PC-3 (cell line): ENCODE measurements at regions not wholly inside any gene's neighbourhood (a gene's known extent, or its start where the extent isn't known, plus 50 kb on each side); places are given as distances from the start of the nearest gene placed in this dataset.

Source experiments
- EZH2 ChIP-seq: fragments of 300-600 bp; sonication (generic); IDR thresholded peaks from one replicate; pipeline ENCODE4 v1.6.1; 2017; ENCODE audit warnings: antibody characterized with exemption, mild to moderate bottlenecking, low read length; ENCODE audit not compliant: unreplicated experiment
- EZH2phosphoT487 ChIP-seq: fragments of 300-600 bp; sonication (generic); IDR thresholded peaks from 2 replicates; pipeline ENCODE4 v1.6.1; 2018; ENCODE audit warnings: mild to moderate bottlenecking, antibody characterized with exemption, low read length, borderline replicate concordance
- TF ChIP-seq, protein P1 (sequence below): fragments of 300-600 bp; sonication (generic); conservative IDR thresholded peaks from 2 replicates; pipeline ENCODE4 v1.5.1; 2017; ENCODE audit warnings: antibody characterized with exemption, low read depth, mild to moderate bottlenecking, low read length

DNA sequence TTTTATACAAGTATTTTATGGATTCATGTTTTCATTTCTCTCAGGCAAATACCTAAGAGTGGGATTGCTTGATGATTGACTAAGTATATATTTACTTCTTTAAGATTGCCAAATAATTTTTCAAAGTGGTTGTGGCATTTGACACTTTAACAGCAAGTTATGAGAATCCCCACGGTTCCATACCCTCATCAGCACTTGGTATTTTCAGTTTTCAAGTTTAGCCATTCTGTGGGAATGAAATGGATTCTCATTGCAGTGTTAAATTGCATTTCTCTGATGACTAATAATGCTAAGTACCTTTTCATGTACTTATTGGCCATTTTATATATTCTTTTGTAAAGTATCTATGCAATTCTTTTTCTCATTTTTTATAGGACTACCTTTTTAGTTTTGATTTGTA lies 301.5 kb upstream of the DIO3 start:
- TF ChIP-seq, protein P1, sequence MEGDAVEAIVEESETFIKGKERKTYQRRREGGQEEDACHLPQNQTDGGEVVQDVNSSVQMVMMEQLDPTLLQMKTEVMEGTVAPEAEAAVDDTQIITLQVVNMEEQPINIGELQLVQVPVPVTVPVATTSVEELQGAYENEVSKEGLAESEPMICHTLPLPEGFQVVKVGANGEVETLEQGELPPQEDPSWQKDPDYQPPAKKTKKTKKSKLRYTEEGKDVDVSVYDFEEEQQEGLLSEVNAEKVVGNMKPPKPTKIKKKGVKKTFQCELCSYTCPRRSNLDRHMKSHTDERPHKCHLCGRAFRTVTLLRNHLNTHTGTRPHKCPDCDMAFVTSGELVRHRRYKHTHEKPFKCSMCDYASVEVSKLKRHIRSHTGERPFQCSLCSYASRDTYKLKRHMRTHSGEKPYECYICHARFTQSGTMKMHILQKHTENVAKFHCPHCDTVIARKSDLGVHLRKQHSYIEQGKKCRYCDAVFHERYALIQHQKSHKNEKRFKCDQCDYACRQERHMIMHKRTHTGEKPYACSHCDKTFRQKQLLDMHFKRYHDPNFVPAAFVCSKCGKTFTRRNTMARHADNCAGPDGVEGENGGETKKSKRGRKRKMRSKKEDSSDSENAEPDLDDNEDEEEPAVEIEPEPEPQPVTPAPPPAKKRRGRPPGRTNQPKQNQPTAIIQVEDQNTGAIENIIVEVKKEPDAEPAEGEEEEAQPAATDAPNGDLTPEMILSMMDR, result no peak
- no peak for TF ChIP-seq EZH2
- no peak for TF ChIP-seq EZH2phosphoT487
